ENCODE measurements at regions not wholly inside any gene's neighbourhood (a gene's known extent, or its start where the extent isn't known, plus 50 kb on each side); places are given as distances from the start of the nearest gene placed in this dataset.
"Not testable (repeated sequence)": the region's sequence is repeated elsewhere in the genome, so short reads cannot be mapped to it uniquely, and the experiment has no call there.

DNA sequence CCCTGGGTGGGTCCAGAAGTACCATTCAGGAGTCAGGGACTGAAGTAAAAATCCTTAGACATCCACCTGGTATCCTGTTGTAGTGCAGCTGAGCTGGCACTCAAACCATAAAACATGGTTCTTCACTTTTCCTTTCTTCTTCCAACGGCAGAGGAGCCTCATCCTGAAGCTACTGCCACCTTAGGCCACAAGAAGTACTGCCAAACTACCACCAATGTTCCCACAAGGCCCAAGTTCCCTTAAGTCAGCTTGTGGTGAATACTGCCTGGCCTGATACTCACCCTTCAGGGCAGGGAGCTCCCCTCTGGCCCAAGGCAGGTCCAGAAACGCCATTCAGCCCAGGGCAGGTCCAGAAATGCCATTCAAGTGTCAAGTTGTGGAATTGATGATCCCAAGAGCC is 1053.4 kb upstream of the CITED2 start:
- no peak for DNase-seq

DNA sequence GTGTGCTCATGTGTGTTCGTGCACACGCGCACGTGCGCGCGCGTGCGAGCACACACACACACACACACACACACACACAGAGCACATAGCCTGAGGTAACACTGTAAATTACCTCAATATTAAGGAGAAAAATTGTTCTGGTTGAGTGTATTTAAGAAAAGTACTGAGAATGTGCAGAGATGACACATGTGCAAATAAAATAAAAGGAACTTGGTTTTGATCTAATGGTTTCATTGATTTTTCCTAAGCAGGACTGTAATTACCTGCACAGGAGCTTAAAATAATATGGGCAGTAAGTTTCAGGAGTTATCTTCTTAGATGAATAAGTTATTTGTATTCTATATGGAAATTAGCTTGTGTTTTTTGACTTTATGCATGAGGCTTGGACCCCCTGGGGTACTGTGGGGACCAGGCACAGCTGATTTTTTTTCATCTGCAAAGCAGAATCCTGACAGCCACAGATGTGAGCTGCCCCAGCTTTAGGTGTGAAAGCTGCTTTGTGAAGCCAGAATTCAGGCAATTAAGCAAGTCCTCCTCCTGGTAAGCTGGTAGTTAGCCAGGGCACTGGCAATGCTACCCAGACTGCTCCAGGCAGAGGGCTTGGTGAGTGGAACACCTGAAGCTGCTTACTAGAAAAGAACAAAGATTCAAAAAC is 1040.6 kb upstream of the CITED2 start:
- DNase-seq, result no peak

- DNase-seq, result no peak
These were observed 1028.6 kb upstream of the CITED2 start for GRCh38 chr6:140403020-140403419.

- no peak for DNase-seq
These were observed 1027.3 kb upstream of the CITED2 start for GRCh38 chr6:140401761-140402160.

GRCh38 chr6:140398076-140398475 is 1023.6 kb upstream of the CITED2 start:
- no peak for DNase-seq

GRCh38 chr6:140397106-140397505 is 1022.7 kb upstream of the CITED2 start:
- no peak for DNase-seq

DNA sequence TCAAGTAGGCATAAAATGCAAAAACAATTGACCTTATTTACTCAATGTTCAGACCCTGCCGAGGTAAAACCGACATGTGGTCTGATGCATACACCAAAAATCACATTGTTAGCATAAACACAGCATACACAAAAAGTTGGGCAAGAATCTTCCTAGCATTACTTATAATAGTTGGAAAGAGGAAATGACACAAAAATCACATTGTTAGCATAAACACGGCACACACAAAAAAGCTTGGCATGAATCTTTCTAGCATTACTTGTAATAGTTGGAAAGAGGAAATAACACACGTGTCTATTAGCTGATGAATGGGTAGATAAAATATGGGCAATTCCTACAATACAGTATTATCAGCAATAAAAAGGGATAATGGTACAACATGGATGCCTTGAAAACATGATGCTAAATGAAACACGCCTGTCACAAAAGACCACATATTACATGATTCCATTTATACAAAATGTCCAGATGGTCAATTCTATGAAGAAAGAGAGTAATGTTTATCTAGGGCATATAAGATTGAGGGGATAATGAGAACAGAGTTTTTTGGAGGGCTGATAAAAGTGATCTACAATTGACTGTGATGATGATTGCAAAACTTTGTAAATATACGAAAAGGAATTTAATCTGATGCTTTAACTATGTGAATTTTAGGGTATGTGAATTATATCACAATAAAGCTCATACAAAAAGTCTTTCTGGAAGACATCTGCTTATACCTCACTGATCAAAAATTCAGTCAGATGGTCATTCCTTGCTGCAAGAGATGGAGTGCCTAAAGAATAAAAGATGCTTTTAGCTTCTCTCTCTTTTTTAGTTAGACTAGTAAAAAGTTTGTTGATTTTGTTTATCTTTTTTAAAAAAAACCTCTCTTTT is 1019.5 kb upstream of the CITED2 start:
- no peak for DNase-seq

DNA sequence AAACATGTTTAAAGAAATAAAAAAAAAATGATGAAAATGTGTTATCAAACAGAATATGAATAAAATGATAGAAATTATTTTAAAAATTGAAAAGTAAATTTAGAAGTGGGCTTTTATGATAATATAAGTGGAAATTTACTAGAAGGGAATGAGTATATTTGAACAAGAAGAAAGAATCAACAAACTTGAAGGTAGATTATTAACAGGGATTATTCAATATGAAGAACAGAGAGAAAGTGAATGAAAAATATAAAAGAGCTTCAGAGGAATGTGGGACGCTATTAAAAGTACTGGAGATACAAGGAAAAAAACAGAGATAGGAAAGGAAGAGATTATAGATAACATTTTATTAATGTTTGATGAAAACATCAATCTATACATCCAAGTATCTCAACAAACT is 1014.4 kb upstream of the CITED2 start:
- no peak for DNase-seq

DNA sequence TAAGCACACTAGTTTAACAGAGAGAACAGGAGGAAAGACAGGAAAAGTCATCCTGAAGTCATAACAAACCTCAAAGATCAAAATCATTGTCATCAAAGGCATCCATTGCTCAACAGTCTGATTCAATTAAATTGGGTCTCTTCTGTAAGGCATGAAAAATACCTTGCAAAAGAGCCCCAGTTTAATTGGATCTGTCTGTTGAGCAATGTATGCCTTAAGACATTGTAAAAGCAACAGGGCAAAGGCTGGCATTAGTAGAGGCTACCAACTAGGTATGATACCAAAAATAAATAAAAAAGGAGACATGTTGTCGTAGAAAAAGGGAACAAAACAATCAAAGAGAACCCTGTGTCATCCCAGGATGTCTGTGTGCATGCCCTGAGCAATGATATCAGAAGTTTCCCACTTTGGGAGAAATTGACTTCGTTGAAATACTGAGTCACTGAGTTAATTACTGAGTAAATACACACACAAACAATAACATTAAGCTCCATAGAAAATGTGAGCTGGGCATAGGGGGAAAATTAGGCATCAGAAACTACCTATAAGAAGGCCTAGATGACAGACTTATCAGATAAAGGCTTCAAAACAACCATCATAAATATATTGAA is 1013.8 kb upstream of the CITED2 start:
- DNase-seq, result no peak

DNA sequence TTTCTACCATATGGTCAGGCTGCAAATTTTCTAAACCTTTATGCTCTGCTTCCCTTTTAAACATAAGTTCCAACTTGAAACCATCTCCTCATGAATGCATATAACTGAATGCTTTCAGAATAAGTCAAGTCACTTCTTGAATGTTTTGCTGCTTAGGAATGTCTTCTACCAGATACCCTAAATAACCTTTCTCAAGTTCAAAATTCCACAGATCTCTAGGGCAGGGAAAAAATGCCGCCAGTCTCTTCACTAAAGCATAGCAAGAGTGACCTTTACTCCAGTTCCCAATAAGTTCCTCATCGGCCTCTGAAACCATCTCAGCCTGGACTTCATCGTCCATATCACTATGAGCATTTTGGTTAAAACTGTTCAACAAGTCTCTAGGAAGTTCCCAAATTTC is 1011.2 kb upstream of the CITED2 start:
- no peak for DNase-seq

DNA sequence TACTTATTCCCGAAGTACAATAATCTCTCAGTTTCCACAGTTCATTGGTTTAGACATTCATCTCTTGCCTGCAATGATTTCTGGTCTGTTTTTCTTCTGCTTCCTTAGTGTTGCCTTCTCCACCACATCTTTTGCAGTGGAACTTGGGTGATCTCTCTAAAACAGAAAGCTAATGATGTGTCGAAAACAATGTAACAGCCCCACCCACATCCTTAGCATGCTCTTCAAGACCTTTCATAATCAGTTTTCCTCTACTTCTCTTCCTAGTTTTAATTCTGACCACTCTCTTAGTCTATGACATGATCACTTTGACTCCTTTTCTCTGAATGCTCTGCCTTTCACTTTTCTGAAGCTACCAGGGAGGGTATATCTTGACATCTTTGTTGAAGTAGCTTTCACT is 1007.9 kb upstream of the CITED2 start:
- DNase-seq, result no peak

DNA sequence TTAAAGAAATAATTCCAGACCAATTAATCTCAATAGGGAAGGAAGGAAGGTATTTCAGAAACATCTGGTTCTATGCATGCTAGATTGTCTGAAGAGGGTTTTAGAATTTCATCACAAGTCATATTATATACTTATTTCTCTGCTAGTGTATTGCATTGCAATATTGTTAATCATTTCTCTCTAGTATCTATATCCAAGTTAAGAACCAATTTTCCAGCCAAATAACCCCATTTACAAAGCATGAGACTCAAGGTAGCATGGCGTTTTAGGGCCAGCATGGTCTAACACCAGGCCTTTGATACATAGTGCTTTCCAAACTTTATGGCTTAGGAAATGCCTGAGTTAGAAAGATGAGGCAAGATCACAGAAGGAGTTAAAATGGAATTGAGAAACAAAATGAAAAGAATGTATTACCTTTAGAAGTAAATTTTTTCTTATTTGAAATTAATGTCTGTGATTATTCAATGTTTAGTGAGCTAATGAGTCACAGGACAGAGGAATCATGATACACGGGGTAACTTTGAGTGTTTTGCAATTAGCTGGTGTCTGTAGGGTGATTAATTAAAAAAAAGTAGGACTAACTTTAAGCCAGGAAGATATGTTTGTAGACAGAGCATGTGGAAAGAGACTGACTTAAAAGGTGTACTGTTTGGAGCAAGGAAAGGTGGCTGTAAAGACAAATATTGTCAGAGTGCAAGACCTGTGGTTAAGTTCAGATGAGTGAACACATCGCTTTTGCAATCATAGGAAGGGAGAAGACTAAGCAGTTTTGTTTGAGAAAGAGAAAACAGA is 1006.2 kb upstream of the CITED2 start:
- no peak for DNase-seq

DNA sequence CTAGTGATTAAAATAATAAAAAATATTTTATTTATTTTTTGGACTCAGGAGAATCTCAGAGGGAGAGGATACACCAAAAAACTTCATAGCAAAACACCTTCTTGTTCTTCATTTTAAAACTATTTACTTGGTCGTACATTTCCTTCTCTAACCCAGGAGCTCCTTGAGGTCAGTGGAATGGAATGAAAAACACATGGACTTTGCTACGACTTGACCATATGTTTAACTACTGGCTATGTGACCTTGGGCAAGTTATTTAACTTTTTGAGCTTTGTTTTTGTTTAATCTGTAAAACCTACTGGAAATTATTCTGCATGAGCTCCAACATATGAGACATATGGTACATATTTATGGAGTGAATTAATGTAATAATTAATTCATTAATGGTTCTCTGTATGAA is 1005.5 kb upstream of the CITED2 start:
- no peak for DNase-seq

GRCh38 chr6:140376209-140376608 is 1001.8 kb upstream of the CITED2 start:
- no peak for DNase-seq

DNA sequence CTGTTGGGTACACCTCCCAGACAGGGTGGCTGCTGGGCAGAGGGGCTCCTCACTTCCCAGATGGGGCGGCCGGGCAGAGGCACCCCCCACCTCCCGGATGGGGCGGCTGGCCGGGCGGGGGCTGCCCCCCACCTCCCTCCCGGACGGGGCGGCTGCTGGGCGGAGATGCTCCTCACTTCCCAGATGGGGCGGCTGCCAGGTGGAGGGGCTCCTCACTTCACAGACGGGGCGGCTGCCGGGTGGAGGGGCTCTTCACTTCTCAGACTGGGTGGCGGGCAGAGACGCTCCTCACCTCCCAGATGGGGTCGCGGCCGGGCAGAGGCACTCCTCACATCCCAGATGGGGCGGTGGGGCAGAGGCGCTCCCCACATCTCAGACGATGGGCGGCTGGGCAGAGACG is 999.3 kb upstream of the CITED2 start:
- DNase-seq, result not testable (repeated sequence)

- no peak for DNase-seq
These were observed 997.6 kb upstream of the CITED2 start for GRCh38 chr6:140372064-140372463.

GRCh38 chr6:140370976-140371870 is 996.8 kb upstream of the CITED2 start:
- DNase-seq, result no peak

DNA sequence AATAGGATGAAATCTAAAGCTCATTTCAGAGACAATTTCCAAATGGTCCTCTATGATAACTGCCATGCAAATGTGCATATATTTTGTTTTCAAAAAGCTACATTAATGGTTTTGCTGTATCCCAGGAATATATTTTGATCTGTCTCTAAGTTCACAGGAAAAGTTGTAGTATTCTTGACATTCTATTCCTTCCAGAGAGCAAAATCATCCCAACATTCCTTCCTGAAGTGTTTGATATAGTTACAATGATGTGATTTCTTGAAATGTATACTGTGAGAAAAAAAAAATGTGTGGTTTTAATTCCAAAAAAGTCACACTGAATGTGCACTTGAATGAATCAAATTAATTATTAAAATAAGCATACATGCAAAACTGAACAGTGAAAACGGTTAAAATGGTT is 996.0 kb upstream of the CITED2 start:
- DNase-seq, result no peak

DNA sequence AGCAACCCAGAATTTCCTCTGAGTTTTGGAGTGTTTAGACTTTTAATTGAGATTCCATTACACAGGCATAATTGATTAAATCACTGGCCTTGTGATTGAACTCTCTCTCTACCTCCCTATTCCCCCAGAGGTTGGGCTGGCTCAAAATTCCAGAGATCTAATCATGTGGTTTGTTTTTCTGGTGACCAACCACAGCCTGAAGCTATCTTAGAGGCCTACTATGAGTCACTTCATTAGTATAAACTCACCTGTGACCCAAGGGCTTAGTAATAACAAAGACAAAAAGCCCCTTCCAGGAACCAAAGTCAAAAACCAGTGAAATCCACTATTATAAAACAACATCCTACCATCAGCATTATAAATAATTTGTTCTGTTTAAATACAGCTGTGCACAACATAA is 992.5 kb upstream of the CITED2 start:
- DNase-seq, result no peak

GRCh38 chr6:140364916-140365315 is 990.5 kb upstream of the CITED2 start:
- no peak for DNase-seq

GRCh38 chr6:140360651-140361050 is 986.2 kb upstream of the CITED2 start:
- no peak for DNase-seq

DNA sequence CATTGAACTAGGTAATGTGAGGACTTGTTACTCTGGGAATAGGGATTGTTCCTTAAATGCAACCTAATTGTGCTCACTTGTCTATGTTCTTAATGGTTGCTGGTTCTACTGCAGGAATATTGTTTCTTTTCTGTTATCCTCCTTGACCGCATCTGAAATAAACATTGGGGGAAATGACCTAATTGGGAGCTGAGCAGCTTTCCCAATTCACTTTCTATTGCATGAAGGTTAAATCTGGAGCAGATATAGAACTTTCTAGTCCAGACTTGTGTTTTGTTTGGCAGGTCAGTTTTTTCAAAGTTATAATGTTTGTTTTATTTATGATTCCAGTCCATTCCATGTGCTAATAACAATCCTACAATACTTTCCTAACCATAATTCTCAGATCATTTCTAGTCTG is 981.0 kb upstream of the CITED2 start:
- no peak for DNase-seq
